ENCODE measurements at regions not wholly inside any gene's neighbourhood (a gene's known extent, or its start where the extent isn't known, plus 50 kb on each side); places are given as distances from the start of the nearest gene placed in this dataset.

DNA sequence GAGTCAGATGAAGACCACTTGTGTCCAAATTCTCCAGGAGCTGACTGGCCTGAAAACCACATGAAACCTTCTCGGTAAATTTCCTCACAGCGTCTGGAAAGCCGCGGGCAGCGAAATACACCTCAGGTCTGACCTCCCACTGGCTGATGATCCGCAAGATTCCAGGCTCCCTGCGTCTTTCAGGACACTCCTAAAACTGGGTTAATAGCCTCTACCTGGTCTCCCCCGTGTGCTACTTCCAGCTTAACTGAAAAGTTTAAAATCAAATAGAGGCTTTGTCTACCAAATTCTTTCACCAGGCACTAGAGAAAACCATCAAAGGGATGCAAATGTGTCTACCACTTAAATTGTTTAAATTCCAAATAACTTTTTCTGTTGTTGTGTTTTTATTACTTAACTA, 312.6 kb downstream of the DRD1 start:
- Histone ChIP-seq H3K79me1 (ENCODE audit: low read depth in 1 of 2, low read length in 2 of 2) (no peaks in the 10 kb centered on the region), H3K9me1 (ENCODE audit: insufficient read depth, low read length) (no peaks in the 10 kb centered on the region), H3K4me3 (ENCODE audit: insufficient read depth, low read depth, low read length) (no peak overlapping the region), H3K4me1 (ENCODE audit: control insufficient read depth, insufficient read depth, low read length) (no peaks in the 10 kb centered on the region), H3K9me3 (ENCODE audit: control insufficient read depth, insufficient read depth, low read length) (peaks cover 3% of the 10 kb centered on the region), H3K4me2 (ENCODE audit: low read depth, low read length) (no peak overlapping the region), H4K20me1 (ENCODE audit: insufficient read depth, low read length) (no peaks in the 10 kb centered on the region), H4K8ac (ENCODE audit: low read depth in 2 of 2, low read length in 2 of 2) (no peak overlapping the region), H3K14ac (replicated peaks; ENCODE audit: low read depth, low read length) (no peak overlapping the region), H2AK5ac (ENCODE audit: low read depth, low read length) (no peak overlapping the region), H2AK9ac (replicated peaks; ENCODE audit: low read depth, low read length, poor library complexity) (no peak overlapping the region), H2BK5ac (ENCODE audit: low read depth, low read length, poor library complexity, severe bottlenecking) (no peak overlapping the region), H3K36me3 (ENCODE audit: control insufficient read depth, insufficient read depth, low read length) (no peaks in the 10 kb centered on the region), H3K56ac (ENCODE audit: extremely low read depth, insufficient read depth, low read length) (no peak overlapping the region), H2BK120ac (ENCODE audit: low read depth, low read length) (no peak overlapping the region), H3K18ac (ENCODE audit: low read depth, low read length) (no peak overlapping the region), H3K27me3 (ENCODE audit: control insufficient read depth, insufficient read depth, low read length) (0 out of 2 replicates have a peak, but pooled peaks cover 1% of the 10 kb centered on the region), H2AFZ (replicated peaks; ENCODE audit: low read length, poor library complexity) (no peak overlapping the region), H3K9ac (ENCODE audit: low read depth, low read length) (no peak overlapping the region), H2BK15ac (ENCODE audit: low read depth, low read length) (no peak overlapping the region), H2BK20ac (ENCODE audit: low read depth, low read length) (no peak overlapping the region), H3K23ac (ENCODE audit: low read depth, low read length) (no peak overlapping the region), H3K4ac (ENCODE audit: low read depth, low read length) (no peak overlapping the region), H3K27ac (ENCODE audit: insufficient read depth, low read length) (no peak overlapping the region), H4K91ac (ENCODE audit: insufficient read depth, low read depth, low read length) (no peak overlapping the region), H4K5ac (ENCODE audit: low read depth, low read length) (no peak overlapping the region)
- ATAC-seq (ENCODE audit: low read depth) = no peak
- WGBS, 2 experiments (ENCODE audit: extremely low coverage in 2 of 2, insufficient read length in 1 of 2) = 14% methylated on average over 8 of the region's 8 CpGs; no CpG with 5 or more reads in 1 of the 2 experiments
- BruUV-seq (replicated peaks) = no TSS peak
- no peak for DNase-seq
- intact Hi-C loops (cut with micrococcal nuclease) = no loop called here
- POLR2A ChIA-PET (ENCODE audit: unreplicated experiment) = interaction anchor here (0.6 kb wide), 1 partner anchor 12 kb away, joined by 9 read pairs; no protein-coding TSS in a partner anchor
- in situ Hi-C loops (cut with MboI; ENCODE audit: low sequenced_read_pairs) = no loop called here
- dilution Hi-C loops (cut with HindIII; ENCODE audit: low sequenced_read_pairs, unreplicated experiment) = no loop called here
- CTCF ChIA-PET = no interaction called here
- no peak for TF ChIP-seq POLR2A (IDR thresholded peaks at IDR 0.05; ENCODE audit: low read depth, low read length)
